ENCODE measurements at regions not wholly inside any gene's neighbourhood (a gene's known extent, or its start where the extent isn't known, plus 50 kb on each side); places are given as distances from the start of the nearest gene placed in this dataset.
A peak's percentile ranks its signal among the peaks of the same experiment; 100 is the strongest.

- DNase-seq (ENCODE audit: low read depth, low spot score), result no peak
- H3K4me3 ChIP-seq (ENCODE audit: low read depth, low read length), result no peak overlapping the region
- CTCF ChIA-PET, result interaction anchor here (0.9 kb wide), 1 partner anchor 10 kb away, joined by 4 read pairs; no protein-coding TSS in a partner anchor
- no peak for TF ChIP-seq CTCF (IDR thresholded peaks at IDR 0.05; ENCODE audit: insufficient read depth, low read length, missing control alignments)
- POLR2A ChIA-PET, result no interaction called here
These were observed 87.5 kb upstream of the TLE1 start for GRCh38 chr9:81776834-81777233.

GRCh38 chr9:81777482-81777881 is 88.1 kb upstream of the TLE1 start:
- ChIA-PET POLR2A (no interaction called here), CTCF (no interaction called here)
- no peak for TF ChIP-seq CTCF (IDR thresholded peaks at IDR 0.05; ENCODE audit: insufficient read depth, low read length, missing control alignments)
- DNase-seq (ENCODE audit: low read depth, low spot score), result no peak
- no peak overlapping the region for H3K4me3 ChIP-seq (ENCODE audit: low read depth, low read length)

GRCh38 chr9:81782313-81782995 is 93.1 kb upstream of the TLE1 start:
- no peak for TF ChIP-seq CTCF (IDR thresholded peaks at IDR 0.05; ENCODE audit: insufficient read depth, low read length, missing control alignments)
- DNase-seq (ENCODE audit: low read depth, low spot score), result no peak
- ChIA-PET POLR2A (no interaction called here), CTCF (no interaction called here)
- no peak overlapping the region for H3K4me3 ChIP-seq (ENCODE audit: low read depth, low read length)

- ChIA-PET POLR2A (no interaction called here), CTCF (interaction anchor here (1.3 to 2.5 kb wide), 2 partner anchors 10 to 819 kb away, joined by 3 to 7 read pairs; no protein-coding TSS in a partner anchor)
- peak; percentile 35 for TF ChIP-seq CTCF (IDR thresholded peaks at IDR 0.05; ENCODE audit: insufficient read depth, low read length, missing control alignments)
- peak; percentile 80 for DNase-seq (ENCODE audit: low read depth, low spot score)
- H3K4me3 ChIP-seq (ENCODE audit: low read depth, low read length), result no peak overlapping the region
These were observed 98.6 kb upstream of the TLE1 start for GRCh38 chr9:81787747-81788632.

GRCh38 chr9:81789721-81790120 is 100.4 kb upstream of the TLE1 start:
- DNase-seq (ENCODE audit: low read depth, low spot score), result no peak
- no peak overlapping the region for H3K4me3 ChIP-seq (ENCODE audit: low read depth, low read length)
- ChIA-PET POLR2A (interaction anchor here (0.7 kb wide), 1 partner anchor 357 kb away, joined by 3 read pairs; no protein-coding TSS in a partner anchor), CTCF (interaction anchor here (2.5 kb wide), 1 partner anchor 817 kb away, joined by 7 read pairs; no protein-coding TSS in a partner anchor)
- no peak for TF ChIP-seq CTCF (IDR thresholded peaks at IDR 0.05; ENCODE audit: insufficient read depth, low read length, missing control alignments)

- POLR2A ChIA-PET, result interaction anchor here (0.7 kb wide), 1 partner anchor 356 kb away, joined by 3 read pairs; no protein-coding TSS in a partner anchor
- no peak for DNase-seq (ENCODE audit: low read depth, low spot score)
- H3K4me3 ChIP-seq (ENCODE audit: low read depth, low read length), result no peak overlapping the region
- no peak for TF ChIP-seq CTCF (IDR thresholded peaks at IDR 0.05; ENCODE audit: insufficient read depth, low read length, missing control alignments)
- CTCF ChIA-PET, result interaction anchor here (2.5 kb wide), 1 partner anchor 816 kb away, joined by 7 read pairs; no protein-coding TSS in a partner anchor
These were observed 100.8 kb upstream of the TLE1 start for GRCh38 chr9:81790166-81790565.
